Inflammatory macrophage (primary cell): ENCODE measurements at regions not wholly inside any gene's neighbourhood (a gene's known extent, or its start where the extent isn't known, plus 50 kb on each side); places are given as distances from the start of the nearest gene placed in this dataset.

Experiments
- DNase-seq, 2 donors: peaks; one replicate each; pipeline ENCODE4 v3.0.0-alpha.2; 2020 to 2022

DNA sequence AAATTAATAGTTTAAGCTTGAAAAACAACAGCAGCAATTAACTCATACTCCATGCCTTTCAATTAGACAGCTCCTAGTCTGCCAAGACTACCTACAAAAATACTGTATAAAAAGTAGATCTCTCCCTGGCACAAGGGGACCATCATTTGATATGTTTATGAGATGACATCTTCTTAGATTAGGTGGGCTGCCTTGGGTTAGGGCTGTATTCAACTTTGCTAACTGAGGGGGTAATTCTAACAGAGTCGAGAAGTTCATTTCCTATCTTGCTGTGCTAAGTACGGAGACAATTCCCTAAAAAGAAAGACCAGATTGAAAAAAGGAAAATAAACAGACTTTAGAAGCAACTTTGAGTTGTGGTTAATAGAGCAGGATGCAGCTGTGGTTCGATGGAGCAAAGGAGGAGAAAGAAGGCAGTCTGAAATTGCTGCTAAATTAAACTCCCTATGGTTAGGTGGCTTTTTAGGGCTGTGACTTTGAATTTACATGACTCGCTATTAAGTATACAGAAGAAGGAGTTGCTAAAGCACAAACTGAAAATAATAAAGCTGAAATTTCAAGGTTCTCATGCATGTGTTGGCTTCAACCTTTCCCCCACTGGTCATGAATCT lies 75.4 kb downstream of the CDC7 start:
- DNase-seq, result no peak

DNA sequence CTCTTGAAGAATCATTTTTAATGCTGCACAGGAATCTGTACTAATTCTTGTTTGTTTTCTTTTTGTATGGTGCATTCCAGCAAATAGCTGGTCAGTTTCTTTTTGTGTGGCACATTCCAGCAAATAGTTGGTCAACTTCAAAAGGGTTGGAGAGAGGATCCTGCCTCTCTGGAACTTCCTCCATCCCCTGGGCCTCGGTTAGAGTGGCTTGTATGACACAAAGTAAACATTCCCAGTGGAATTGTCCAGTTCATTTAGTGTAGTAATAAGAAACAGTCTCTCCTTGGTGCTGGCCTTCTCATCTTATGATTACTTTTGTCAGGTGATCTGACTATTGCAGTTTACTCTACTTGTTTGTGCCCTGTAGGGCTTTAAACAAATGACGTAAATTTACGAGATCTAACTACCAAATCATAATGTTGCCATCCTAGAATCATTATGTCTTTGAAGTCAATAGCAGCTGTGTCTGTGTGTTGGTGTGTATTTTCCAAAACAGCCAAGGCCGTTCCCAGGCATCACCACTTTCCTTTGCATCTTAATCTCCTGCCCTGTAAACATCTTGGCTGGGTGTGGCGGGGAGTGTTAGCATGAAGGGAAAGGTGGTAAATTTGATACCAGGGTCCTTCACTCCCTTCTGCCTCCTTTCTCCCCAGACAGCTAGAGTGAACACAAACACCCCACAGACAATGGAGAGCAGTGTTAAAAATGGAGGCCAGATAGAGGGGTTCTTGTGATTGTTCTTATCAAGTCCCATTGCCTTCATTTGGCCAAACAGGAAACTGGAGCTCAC lies 77.9 kb downstream of the CDC7 start:
- no peak for DNase-seq

DNA sequence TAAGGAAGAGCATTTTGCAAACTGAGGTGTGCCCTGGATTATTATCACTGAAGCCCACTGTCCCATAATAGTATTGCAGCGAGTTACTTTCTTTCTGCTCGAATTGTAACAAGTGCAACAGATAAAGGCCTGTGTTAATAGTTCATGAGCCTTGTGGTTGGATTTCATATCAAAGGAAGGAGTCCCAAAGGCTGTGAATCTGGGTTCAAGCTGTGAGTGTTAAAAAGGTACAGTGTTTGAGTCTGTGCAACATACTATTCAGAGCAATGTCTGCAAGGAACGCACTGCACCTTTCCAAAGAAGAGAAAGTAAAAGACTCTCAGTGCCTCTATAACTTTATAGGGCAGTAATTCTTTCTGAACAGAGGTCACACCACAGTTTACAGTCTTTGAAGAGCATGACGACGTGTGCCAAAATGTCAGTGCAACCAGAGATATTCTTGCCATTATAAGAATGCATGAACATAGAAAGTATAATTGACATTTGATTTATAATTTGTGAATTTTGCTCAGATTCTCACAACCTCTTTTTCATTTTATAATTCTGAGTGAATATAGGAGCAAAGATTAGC lies 79.1 kb downstream of the CDC7 start:
- DNase-seq, result no peak

DNA sequence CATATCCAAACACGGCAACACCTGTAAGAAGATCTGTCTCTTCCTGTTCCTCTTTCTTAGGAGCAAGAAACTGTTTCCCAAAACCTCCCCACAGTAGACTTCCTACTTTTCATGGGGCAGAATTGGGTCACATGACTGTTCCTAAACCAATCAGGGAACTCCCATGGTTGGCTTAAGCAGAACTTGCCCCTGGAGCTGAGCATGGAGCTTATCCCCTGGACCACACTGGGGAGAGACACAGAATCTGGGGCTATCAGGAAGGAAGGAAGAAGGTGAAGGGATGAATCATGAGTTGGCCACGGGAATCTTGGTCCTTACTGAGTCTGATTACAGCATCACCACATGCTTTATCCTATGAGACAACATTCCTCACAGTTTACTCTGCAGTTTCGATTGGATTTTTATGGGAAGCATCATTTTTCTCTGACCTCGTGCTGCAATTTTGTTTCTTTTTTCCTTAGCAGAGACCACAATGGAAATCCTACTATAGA lies 81.8 kb downstream of the CDC7 start:
- DNase-seq, result peak; percentile 18 to 30

DNA sequence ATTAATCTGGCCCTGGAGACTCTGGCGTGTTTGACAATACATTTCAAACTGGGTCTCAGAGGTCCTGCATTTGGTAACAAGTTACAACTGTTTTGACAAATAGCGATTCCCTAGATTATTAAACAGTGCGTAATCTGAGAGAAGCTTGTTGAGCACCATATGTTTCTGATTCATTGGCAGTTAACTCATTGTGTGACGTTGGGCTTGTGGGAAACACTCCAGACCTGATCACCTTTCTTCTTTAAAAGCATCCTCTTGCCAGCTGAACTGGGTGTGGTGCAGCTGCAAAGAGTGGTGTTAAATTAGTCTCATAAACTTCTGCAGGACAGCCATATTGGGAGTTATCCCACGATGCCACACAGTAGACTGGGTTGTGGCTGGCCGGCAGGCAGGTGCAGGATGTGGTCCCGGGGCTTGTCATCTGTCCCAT lies 82.7 kb downstream of the CDC7 start:
- DNase-seq, result no peak

DNA sequence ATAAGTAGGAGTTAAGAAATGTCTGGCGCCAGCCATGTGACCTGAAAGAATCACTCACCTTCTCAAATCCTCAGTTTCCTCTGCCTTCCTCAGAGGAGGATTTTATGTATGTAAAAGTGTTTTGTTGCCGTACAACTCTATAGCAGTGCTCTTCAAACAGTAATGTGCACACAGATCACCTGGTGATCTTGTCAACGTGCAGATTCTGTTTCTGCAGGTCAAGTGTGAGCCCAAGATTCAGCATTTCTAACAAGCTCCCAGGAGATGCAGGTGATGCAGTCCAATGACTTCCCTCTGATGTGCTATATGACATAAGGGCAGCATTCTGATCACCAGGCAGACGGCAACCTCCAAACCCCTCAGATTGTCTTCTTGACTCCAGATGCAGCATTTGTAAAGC lies 83.7 kb downstream of the CDC7 start:
- no peak for DNase-seq

DNA sequence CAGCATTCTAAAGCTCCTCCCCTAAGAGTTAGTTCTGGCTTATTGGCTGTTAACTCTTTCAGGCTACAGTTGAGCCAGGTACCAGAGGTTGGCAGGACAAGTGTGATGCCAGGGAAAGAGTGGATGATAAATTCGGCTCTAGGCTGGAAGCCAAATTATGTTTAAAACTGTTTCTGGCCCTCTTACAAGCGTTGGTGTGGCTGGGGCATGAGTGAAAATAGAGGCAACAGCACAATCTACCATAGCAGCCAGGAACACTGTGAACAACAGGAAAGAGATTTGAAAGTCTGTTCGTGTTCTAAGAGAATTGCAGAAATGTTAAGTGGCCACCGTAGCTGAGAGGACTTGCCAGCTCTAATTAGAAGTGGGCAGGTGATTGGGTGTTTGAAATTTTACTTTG lies 84.2 kb downstream of the CDC7 start:
- DNase-seq, result no peak

DNA sequence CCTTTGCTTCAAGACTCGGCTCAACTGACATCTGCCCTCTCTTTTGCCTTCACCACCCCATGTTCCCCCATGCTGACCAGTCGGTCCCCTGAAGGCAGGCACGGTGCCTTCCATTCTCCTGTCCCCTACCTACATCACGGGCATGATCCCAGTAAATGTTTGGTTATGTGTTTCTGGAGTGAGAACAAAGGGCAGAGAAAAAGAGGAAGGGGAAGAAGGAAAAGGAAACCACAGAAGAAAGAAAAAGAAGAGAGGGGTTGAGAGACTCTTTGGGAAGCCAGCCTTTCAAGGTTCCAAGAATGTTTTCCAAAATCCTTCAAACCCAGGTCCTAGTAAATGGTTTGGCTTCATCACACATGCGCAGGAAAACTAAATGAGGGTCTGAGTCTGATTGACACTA lies 84.9 kb downstream of the CDC7 start:
- DNase-seq, result no peak

DNA sequence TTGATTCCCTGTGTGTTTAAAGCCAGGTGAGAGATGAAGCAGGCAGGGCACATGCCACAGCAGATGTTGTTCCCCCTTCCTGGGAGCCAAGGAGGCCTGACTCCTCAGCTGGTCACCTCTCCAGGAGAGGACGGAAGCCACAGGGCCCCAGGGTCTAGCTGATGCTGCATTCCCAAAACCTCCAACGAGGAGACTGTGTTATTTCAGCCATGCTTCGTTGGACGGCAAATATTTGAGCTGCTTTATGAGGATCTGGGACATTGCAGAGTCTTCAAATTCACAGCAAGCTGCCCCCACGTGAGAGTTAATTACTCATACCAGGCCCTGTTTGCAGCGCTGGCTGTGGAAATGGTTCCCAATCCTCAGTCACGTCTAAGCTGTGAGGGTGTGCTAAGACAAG lies 85.3 kb downstream of the CDC7 start:
- DNase-seq, result no peak

DNA sequence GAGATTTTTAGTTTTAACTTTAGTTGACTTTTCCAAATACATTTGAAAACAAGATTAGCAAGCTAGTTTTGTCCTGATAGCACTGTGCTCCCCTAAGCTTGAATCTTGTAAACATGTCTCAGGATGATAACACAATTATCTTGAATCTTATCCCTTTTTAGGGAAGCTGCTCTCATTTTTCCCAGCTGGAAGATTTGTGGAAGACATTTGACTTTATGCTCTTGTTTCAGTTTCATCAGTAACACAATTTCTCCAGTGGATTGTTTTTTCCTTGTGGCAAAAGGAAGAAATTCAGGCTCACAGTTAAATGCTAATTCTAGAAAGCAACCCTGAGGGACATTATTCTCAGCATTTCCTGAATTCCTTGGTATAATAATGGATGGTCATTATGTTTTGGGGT lies 88.8 kb downstream of the CDC7 start:
- DNase-seq, result no peak

DNA sequence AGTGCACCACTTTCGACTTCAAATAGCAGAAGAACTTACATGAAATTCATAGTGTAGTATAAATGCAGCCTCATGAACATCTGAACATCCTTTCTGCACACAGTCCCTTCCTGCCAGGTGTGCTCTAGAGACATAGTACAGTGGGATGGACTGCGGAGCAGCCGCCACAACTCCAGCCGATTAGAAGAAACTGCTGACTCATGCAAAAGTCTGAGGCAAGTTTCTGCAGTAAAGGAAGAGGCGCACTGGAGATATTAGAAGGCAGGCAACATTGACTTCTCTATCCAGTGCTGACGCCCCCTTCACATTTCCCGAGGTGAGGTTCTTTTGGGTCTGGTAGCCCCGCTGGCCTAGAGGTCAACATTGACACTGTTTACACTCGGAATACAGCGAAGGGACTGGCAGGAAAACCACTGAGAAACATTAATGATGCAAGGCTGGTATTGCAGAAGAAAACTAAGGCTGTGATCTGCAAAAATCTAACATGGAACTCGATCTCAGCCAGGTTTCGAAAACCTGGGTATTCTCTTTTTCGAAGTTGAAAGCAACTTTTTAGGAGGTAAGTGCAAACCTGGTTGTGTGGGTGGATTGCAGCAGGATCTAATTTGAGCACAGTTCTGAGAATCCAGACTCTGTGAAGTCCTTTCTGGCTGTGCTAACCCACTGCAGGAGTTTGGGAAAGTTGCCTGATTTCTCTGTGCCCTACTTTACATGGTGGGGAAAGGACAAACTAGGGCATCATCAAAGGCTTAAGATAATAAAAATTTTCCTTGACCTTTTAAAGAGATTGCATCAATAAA lies 90.7 kb downstream of the CDC7 start:
- peak; percentile 2 to 11 for DNase-seq

DNA sequence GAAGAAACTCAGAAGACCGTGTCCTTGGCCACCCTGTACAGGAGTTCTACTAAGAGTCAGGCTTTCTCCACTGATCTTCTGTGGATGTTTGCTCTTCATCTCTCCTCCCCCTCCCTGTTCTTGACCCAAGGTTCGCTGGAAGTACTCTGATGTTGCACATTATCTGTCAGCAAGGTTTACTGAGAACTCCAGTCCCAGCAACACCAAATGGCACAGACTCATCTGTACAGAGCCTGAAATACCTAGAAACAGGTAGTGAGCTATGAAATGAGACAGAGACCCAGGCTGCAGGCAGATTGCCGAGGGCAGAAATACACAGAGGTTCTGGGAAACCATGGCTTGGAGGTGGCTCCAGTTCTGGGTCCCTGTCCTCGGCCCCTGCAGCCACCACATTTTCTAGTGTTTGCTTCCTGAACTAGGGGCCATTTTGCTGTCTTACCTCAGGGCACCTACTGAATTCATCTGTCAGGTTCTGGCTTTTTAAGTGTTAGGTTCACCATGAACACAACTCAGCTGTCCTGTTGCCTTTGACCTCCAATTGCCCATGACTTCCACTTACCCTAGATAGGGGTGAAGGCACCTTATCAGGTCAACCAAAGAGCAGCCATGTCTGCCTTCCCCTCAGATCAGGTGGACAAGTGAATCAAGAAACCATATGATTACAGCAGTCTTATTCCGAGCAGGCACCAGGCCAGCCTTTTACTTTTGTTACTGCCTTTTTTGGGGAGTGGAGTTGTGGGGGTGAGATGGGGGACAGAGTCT lies 92.2 kb downstream of the CDC7 start:
- no peak for DNase-seq

DNA sequence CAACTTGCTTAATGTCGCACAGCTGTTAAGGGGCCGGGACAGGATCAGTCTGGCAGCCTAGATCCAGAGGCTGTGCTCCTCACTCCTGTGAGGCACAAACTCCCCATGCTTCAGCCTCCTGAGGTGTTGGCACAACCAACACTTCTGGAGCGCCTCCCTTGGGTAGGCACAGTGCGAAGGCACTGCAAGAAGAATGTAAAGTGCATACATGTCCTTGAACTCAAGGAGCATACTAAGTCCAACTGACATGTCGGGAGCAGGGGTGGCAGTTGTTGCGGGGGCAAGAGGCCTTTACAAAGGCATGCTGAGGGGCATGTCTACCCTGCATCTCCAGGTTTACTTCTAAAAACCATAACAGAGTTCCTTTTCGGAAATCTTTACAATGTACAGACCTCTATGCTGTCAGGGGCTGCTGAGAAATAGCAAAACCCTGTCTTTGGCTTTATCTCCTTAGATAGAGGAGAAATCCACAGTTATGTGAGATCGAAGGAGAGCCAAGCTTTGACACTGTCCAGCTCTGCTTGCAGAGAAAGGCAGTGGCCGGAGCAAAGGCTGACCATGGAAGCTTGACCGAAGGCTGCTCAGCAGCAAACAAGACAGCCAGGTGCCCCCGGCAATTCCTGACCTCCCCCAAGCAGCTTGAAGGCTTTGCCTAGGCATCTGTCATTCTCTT lies 93.9 kb downstream of the CDC7 start:
- DNase-seq, result no peak

DNA sequence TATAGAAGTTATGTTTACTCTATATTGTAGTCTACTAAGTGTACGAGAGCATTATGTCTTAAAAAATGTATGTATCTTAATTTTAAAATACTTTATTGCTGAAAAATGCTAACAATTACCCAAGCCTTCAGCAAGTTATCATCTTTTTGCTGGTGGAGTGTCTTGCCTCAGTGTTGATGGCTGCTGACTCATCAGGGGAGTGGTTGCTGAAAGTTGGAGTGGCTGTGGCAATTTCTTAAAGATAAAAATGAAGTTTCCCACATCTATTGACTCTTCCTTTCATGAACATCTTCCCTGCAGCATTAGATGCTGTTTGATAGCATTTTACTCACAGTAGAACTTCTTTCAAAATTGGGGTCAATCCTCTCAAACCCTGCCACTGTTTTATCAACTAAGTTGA lies 95.8 kb downstream of the CDC7 start:
- no peak for DNase-seq

DNA sequence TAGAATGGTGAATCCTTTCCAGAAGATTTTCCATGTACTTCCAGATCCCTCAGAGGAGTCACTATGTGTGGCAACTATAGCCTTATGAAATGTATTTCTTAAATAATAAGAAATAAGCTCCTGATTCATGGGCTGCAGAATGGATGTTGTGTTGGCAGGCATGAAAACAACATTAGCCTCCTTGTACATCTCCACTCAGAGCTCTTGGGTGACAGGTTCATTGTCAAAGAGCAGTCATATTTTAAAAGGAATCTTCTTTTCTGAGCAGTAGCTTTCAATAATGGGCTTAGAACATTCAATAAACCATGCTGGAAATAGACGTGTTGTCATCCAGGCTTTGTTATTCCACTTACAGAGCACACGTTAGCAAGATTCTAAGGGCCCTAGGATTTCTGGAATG lies 96.6 kb downstream of the CDC7 start:
- no peak for DNase-seq

DNA sequence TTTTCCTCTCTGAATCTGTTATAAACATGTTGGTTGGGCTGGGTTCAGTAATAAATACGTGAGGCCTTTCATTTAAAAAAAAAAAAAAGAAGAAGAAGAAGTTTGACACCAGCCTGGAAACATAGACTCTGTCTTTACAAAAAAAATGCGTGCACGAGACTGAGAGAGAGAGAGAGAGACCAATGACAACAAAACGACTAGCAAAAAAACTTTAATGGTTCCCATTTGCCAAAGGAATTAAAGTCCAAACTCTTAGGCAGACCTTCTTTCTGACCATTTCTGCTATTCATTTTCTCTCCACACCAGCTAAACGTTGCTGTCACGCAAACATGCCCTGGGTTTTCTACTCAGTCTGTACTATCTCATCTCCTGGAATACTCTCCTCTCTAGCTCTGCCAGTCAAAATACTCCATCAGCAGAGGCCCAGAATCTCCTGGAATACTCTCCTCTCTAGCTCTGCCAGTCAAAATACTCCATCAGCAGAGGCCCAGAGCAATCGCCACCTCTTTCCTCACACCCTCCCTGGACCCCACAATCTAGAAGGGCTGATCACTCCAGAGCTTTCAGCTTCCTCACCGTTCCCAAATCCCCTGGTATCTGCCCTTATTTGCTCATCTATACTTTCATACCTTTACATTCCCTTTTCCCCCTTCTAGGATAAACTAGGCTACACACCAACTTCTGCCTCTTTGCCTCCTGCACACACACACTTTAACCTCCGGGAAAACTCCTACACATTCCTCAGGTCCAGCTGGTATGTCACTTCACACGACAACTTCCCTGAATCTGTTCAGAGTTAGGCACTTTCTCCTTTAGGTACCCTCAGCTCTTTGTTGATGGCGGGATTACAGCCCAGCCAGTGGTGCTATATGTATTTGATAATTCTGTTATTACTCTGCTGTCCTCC lies 100.0 kb downstream of the CDC7 start:
- no peak for DNase-seq

DNA sequence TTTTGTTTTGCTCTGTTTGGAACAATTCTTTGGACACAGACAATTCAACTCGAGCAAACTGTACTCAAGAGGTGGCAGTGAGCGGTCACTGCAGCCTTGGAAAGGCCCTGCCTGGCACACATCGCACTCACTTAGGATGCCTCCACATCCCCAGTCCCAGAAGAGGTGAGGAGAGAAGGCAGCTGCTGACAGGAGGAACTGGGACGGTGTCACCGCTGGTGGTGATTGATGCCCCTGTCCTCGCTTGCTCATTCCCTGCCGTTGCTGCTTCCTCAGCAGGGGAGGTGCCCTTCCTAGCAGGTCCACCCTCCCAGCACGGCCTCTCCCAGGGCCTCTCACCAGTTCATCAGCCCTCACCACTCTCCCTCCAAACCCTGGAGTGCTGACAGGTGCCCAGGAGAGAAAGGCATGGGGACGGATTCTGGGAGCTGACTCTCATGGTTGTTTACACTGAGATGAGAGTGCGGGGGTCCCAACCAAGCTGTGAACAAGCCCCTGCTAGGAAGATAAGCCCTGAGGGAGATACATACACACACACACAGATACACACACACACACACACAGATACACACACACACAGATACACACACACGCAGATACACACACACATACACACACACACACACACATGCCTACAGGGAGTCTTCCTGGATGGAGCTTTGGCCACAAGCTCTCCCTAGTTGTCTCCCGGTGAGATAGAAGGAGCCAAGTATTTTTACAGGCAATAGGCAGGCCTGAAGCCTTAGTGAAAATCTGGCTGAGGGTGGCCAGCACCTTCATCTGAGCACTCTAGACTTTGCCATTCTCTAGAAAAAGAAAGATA lies 101.1 kb downstream of the CDC7 start:
- no peak for DNase-seq

DNA sequence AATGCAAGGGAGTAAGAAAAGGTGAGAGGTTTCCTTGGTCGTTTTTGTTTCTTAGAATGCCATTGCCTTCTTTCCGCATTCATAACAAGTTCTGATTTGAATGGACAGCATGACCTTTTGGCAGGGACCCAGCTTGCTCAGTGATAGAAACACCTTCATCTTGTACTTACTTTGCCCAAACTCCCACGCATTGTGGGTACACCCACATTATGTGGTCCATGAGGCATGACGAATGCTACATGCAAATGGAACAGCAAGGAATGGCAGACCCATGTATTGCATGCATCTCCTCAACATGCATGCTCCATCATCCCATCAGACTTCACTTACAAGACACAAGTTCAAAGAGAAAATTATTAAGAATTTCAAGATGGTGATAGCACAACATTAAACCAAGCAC lies 102.8 kb downstream of the CDC7 start:
- DNase-seq, result no peak

DNA sequence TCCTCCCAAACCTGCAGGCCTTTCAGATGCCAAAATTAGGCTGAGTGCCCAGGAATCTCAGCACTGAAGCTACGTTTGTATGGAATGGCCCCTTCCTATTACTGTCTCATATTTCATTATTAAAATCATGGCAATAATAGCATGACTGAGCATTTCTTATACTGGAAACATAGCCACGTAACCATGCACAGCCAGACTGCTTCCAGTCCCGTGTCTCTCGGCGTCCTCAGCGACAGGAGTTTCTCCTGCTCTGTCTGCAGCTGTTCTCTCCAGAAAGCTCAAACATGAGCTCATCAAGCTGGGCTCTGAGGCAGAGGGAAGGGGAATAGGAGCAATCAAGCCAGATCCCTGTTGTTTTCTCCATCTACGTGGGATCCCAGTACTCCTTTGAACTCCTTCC lies 104.0 kb downstream of the CDC7 start:
- no peak for DNase-seq

DNA sequence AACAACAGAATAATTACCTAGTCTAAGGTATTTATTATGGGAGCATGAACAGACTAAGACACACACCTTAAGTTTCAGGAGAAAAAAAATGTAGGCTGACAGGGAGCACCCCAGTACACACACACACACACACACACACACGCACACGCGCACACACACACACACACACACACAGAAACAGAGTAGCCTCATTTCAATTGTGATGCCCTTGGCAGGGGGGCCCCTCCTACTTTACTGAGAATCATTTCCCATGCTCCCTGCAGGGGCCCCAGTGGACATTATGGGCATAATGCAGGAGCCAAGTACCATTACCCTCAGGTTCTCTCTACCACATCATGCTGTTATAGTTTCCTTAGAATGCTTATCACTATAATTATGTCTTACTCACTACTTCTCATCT lies 104.9 kb downstream of the CDC7 start:
- DNase-seq, result no peak
